SK-N-SH treated with all-trans-retinoic acid at 6 μM for 48 hours (cell line): ENCODE measurements at regions not wholly inside any gene's neighbourhood (a gene's known extent, or its start where the extent isn't known, plus 50 kb on each side); places are given as distances from the start of the nearest gene placed in this dataset.

ENCODE experiments used
- ATAC-seq: fragments of 200-7000 bp; cut with Tn5 transposase; 3 replicates; pipeline ENCODE4 v1.9.1; 2020; ENCODE audit warnings: mild to moderate bottlenecking, moderate library complexity
- ARNTL ChIP-seq: fragments of 450-650 bp; formaldehyde crosslinking; IDR thresholded peaks from 2 replicates; pipeline ENCODE4 v1.5.0; 2020; ENCODE audit warnings: low read depth, mild to moderate bottlenecking, moderate library complexity, borderline replicate concordance
- BACH2 ChIP-seq: fragments of 250-450 bp; sonication (Bioruptor Pico); IDR thresholded peaks from 2 replicates; pipeline ENCODE4 v1.9.0; 2021; ENCODE audit warnings: mild to moderate bottlenecking, borderline replicate concordance
- CSDC2 ChIP-seq: fragments of 250-450 bp; sonication (Bioruptor Pico); IDR thresholded peaks from 2 replicates; pipeline ENCODE4 v1.5.0; 2020; ENCODE audit warnings: mild to moderate bottlenecking, moderate library complexity
- ESRRG ChIP-seq: fragments of 250-450 bp; sonication (Bioruptor Pico); IDR thresholded peaks from 2 replicates; pipeline ENCODE4 v1.6.1; 2021; ENCODE audit warnings: mild to moderate bottlenecking
- GLIS3 ChIP-seq: fragments of 250-450 bp; sonication (Bioruptor Pico); IDR thresholded peaks from 2 replicates; pipeline ENCODE4 v1.5.0; 2020; ENCODE audit warnings: mild to moderate bottlenecking, moderate library complexity
- ISL1 ChIP-seq: fragments of 250-450 bp; sonication (Bioruptor Pico); IDR thresholded peaks from 2 replicates; pipeline ENCODE4 v2.1.2; 2022; ENCODE audit warnings: mild to moderate bottlenecking, moderate library complexity
- OSR1 ChIP-seq: fragments of 250-450 bp; sonication (Bioruptor Pico); IDR thresholded peaks from 2 replicates; pipeline ENCODE4 v1.8.0; 2022; ENCODE audit warnings: moderate library complexity, mild to moderate bottlenecking, inconsistent platforms
- PPARA ChIP-seq: fragments of 250-450 bp; sonication (Bioruptor Pico); IDR thresholded peaks from 2 replicates; pipeline ENCODE4 v1.5.0; 2020; ENCODE audit warnings: mild to moderate bottlenecking, borderline replicate concordance
- RARB ChIP-seq: fragments of 250-450 bp; sonication (Bioruptor Pico); IDR thresholded peaks from 2 replicates; pipeline ENCODE4 v1.8.0; 2021; ENCODE audit warnings: mild to moderate bottlenecking, moderate library complexity
- SNAI2 ChIP-seq: fragments of 250-450 bp; sonication (Bioruptor Pico); IDR thresholded peaks from 2 replicates; pipeline ENCODE4 v1.5.0; 2020; ENCODE audit warnings: mild to moderate bottlenecking, moderate library complexity
- TCF4 ChIP-seq: fragments of 250-450 bp; sonication (Bioruptor Pico); IDR thresholded peaks from 2 replicates; pipeline ENCODE4 v1.8.0; 2021; ENCODE audit warnings: mild to moderate bottlenecking, moderate library complexity, borderline replicate concordance
- TOX ChIP-seq: fragments of 250-450 bp; sonication (Bioruptor Pico); IDR thresholded peaks from 2 replicates; pipeline ENCODE4 v1.8.0; 2021; ENCODE audit warnings: mild to moderate bottlenecking, moderate library complexity, borderline replicate concordance
- ZC3H10 ChIP-seq: fragments of 250-450 bp; sonication (Bioruptor Pico); IDR thresholded peaks from 2 replicates; pipeline ENCODE4 v1.5.1; 2021; ENCODE audit warnings: mild to moderate bottlenecking, moderate library complexity
- ZFP3 ChIP-seq: fragments of 250-450 bp; sonication (Bioruptor Pico); IDR thresholded peaks from 2 replicates; pipeline ENCODE4 v1.5.0; 2020; ENCODE audit warnings: mild to moderate bottlenecking, moderate library complexity
- ZFP30 ChIP-seq: fragments of 450-650 bp; formaldehyde crosslinking; IDR thresholded peaks from 2 replicates; pipeline ENCODE4 v1.5.0; 2022; ENCODE audit warnings: mild to moderate bottlenecking, moderate library complexity
- ZNF565 ChIP-seq: fragments of 450-650 bp; formaldehyde crosslinking; conservative IDR thresholded peaks from 2 replicates; pipeline ENCODE4 v1.5.0; 2020; ENCODE audit warnings: low read depth, mild to moderate bottlenecking, moderate library complexity
- ZNF70 ChIP-seq: fragments of 450-650 bp; formaldehyde crosslinking; IDR thresholded peaks from 2 replicates; pipeline ENCODE4 v1.5.0; 2020; ENCODE audit warnings: mild to moderate bottlenecking, moderate library complexity
- ZNF8 ChIP-seq: fragments of 450-650 bp; formaldehyde crosslinking; IDR thresholded peaks from 2 replicates; pipeline ENCODE4 v1.5.0; 2020; ENCODE audit warnings: mild to moderate bottlenecking, moderate library complexity
- TF ChIP-seq, protein P1 (sequence below): fragments of 250-450 bp; sonication (Bioruptor Pico); IDR thresholded peaks from 2 replicates; pipeline ENCODE4 v1.8.0; 2020; ENCODE audit warnings: mild to moderate bottlenecking, moderate library complexity, borderline replicate concordance
- TF ChIP-seq, protein P2 (sequence below): fragments of 250-450 bp; sonication (Bioruptor Pico); IDR thresholded peaks from 2 replicates; pipeline ENCODE4 v1.5.1; 2021; ENCODE audit warnings: mild to moderate bottlenecking, moderate library complexity
- TF ChIP-seq, protein P3 (sequence below): fragments of 250-450 bp; sonication (Bioruptor Pico); IDR thresholded peaks from 2 replicates; pipeline ENCODE4 v1.8.0; 2021; ENCODE audit warnings: low read depth, mild to moderate bottlenecking, moderate library complexity, borderline replicate concordance
- TF ChIP-seq, protein P4 (sequence below): fragments of 250-450 bp; sonication (Bioruptor Pico); IDR thresholded peaks from 2 replicates; pipeline ENCODE4 v1.5.1; 2020; ENCODE audit warnings: low read depth, mild to moderate bottlenecking, moderate library complexity
- TF ChIP-seq, protein P5 (sequence below): fragments of 250-450 bp; sonication (Bioruptor Pico); IDR thresholded peaks from 2 replicates; pipeline ENCODE4 v1.5.0; 2020; ENCODE audit warnings: mild to moderate bottlenecking, moderate library complexity

DNA sequence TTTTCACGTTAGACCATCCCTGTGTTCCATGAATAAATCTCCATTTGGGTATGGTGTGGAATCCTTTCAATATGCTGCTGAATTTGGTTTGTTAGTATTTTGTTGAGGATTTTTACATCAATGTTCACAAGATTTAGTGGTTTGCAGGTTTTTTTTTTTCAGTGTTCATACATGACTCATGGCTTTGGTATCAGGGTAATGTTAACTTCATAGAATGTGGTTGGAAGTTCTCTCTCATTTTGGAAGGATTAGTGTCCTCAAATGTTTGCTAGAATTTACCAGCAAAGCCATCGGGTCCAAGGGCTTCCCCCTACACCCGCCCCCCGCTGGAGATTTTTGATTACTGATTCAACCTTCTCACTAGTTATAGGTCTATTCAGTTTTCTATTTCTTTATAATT, 398.0 kb downstream of the NXPH1 start:
- no peak for ATAC-seq
- TF ChIP-seq ZNF8 (CRISPR knock-in tag) = no peak
- peak; percentile 45; the same call in 1 of the 2 replicates for TF ChIP-seq ISL1 (CRISPR knock-in tag)
- TF ChIP-seq, protein P1, sequence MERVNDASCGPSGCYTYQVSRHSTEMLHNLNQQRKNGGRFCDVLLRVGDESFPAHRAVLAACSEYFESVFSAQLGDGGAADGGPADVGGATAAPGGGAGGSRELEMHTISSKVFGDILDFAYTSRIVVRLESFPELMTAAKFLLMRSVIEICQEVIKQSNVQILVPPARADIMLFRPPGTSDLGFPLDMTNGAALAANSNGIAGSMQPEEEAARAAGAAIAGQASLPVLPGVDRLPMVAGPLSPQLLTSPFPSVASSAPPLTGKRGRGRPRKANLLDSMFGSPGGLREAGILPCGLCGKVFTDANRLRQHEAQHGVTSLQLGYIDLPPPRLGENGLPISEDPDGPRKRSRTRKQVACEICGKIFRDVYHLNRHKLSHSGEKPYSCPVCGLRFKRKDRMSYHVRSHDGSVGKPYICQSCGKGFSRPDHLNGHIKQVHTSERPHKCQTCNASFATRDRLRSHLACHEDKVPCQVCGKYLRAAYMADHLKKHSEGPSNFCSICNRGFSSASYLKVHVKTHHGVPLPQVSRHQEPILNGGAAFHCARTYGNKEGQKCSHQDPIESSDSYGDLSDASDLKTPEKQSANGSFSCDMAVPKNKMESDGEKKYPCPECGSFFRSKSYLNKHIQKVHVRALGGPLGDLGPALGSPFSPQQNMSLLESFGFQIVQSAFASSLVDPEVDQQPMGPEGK (CRISPR knock-in tag) = no peak

DNA sequence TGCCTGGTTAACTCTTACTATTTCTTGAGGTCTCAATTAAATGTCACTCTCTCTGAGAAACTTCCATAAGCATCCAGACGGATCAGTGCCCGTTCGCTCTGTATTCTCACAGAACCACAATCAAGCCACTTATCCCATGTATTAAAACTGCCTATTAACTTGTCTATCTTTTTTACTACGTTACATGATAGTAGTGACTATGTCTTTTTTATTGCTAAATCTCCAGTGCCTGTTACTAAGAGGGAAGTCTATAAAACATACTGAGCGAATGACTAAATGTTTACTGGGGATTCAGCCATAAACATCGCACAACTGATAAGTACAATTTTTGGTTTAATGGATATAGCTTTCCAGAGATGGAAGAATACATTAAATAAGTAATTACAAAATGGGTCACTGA, 399.9 kb downstream of the NXPH1 start:
- TF ChIP-seq CSDC2 (CRISPR knock-in tag) = no peak
- no peak for TF ChIP-seq TOX (CRISPR knock-in tag)
- no peak for TF ChIP-seq ZC3H10 (CRISPR knock-in tag)
- no peak for TF ChIP-seq SNAI2
- TF ChIP-seq ZNF70 (CRISPR knock-in tag) = no peak
- no peak for TF ChIP-seq OSR1 (CRISPR knock-in tag)
- ATAC-seq = no peak

DNA sequence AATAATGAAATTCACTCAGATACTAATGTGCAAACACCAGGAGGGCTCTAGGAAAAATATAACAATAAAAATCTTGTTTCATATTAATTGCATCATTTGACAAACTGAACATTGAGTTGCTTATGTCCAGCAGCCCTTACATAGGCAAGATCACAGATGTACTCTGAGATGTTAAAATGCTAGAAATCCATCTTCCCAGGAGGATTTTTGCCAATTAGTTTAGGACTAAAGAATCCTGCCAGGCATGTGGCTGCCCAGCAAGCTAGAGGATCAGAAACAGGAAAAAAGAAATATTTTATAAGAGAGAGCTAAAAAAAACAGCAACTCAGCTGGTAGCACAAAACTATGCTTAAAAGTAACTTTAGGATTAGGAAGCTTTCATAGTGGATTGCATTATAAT, 407.8 kb downstream of the NXPH1 start:
- TF ChIP-seq ZFP3 (no peak), GLIS3 (no peak), PPARA (CRISPR knock-in tag) (no peak), ZC3H10 (CRISPR knock-in tag) (no peak), SNAI2 (no peak), TCF4 (no peak), TOX (CRISPR knock-in tag) (no peak), ZFP30 (CRISPR knock-in tag) (no peak)
- TF ChIP-seq, protein P2, sequence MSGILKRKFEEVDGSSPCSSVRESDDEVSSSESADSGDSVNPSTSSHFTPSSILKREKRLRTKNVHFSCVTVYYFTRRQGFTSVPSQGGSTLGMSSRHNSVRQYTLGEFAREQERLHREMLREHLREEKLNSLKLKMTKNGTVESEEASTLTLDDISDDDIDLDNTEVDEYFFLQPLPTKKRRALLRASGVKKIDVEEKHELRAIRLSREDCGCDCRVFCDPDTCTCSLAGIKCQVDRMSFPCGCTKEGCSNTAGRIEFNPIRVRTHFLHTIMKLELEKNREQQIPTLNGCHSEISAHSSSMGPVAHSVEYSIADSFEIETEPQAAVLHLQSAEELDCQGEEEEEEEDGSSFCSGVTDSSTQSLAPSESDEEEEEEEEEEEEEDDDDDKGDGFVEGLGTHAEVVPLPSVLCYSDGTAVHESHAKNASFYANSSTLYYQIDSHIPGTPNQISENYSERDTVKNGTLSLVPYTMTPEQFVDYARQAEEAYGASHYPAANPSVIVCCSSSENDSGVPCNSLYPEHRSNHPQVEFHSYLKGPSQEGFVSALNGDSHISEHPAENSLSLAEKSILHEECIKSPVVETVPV (CRISPR knock-in tag) = no peak
- TF ChIP-seq, protein P1 (CRISPR knock-in tag) = no peak
- TF ChIP-seq, protein P3, sequence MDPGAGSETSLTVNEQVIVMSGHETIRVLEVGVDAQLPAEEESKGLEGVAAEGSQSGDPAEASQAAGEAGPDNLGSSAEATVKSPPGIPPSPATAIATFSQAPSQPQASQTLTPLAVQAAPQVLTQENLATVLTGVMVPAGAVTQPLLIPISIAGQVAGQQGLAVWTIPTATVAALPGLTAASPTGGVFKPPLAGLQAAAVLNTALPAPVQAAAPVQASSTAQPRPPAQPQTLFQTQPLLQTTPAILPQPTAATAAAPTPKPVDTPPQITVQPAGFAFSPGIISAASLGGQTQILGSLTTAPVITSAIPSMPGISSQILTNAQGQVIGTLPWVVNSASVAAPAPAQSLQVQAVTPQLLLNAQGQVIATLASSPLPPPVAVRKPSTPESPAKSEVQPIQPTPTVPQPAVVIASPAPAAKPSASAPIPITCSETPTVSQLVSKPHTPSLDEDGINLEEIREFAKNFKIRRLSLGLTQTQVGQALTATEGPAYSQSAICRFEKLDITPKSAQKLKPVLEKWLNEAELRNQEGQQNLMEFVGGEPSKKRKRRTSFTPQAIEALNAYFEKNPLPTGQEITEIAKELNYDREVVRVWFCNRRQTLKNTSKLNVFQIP (CRISPR knock-in tag) = no peak
- TF ChIP-seq, protein P4, sequence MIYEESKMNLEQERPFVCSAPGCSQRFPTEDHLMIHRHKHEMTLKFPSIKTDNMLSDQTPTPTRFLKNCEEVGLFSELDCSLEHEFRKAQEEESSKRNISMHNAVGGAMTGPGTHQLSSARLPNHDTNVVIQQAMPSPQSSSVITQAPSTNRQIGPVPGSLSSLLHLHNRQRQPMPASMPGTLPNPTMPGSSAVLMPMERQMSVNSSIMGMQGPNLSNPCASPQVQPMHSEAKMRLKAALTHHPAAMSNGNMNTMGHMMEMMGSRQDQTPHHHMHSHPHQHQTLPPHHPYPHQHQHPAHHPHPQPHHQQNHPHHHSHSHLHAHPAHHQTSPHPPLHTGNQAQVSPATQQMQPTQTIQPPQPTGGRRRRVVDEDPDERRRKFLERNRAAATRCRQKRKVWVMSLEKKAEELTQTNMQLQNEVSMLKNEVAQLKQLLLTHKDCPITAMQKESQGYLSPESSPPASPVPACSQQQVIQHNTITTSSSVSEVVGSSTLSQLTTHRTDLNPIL = no peak
- TF ChIP-seq, protein P5, sequence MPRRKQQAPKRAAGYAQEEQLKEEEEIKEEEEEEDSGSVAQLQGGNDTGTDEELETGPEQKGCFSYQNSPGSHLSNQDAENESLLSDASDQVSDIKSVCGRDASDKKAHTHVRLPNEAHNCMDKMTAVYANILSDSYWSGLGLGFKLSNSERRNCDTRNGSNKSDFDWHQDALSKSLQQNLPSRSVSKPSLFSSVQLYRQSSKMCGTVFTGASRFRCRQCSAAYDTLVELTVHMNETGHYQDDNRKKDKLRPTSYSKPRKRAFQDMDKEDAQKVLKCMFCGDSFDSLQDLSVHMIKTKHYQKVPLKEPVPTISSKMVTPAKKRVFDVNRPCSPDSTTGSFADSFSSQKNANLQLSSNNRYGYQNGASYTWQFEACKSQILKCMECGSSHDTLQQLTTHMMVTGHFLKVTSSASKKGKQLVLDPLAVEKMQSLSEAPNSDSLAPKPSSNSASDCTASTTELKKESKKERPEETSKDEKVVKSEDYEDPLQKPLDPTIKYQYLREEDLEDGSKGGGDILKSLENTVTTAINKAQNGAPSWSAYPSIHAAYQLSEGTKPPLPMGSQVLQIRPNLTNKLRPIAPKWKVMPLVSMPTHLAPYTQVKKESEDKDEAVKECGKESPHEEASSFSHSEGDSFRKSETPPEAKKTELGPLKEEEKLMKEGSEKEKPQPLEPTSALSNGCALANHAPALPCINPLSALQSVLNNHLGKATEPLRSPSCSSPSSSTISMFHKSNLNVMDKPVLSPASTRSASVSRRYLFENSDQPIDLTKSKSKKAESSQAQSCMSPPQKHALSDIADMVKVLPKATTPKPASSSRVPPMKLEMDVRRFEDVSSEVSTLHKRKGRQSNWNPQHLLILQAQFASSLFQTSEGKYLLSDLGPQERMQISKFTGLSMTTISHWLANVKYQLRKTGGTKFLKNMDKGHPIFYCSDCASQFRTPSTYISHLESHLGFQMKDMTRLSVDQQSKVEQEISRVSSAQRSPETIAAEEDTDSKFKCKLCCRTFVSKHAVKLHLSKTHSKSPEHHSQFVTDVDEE (CRISPR knock-in tag) = no peak
- no peak for ATAC-seq

DNA sequence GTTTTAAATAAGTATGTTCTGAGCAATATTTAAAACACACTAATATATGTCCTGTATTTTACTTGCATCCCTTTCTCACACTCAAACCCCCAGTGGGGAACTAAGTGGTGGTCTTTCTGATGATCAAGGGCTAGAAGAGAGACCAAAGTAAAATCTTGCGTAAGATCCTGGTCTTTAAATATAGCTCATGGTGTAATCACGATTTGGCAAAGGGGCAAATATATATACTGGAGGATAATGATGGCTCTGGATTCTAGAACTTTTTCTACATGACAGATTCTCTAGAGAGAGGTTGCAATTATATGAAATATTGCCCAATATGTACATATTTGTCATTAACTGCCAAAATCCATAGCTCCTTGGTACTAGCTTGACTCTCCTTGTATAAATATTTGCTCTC, 438.3 kb downstream of the NXPH1 start:
- no peak for ATAC-seq
- no peak for TF ChIP-seq ZC3H10 (CRISPR knock-in tag)
- TF ChIP-seq ZFP30 (CRISPR knock-in tag) = no peak
- TF ChIP-seq, protein P4 = no peak
- TF ChIP-seq, protein P3 (CRISPR knock-in tag) = no peak
- TF ChIP-seq TOX (CRISPR knock-in tag) = no peak
- TF ChIP-seq SNAI2 = no peak
- TF ChIP-seq ZFP3 = no peak
- TF ChIP-seq ZNF565 (CRISPR knock-in tag) = no peak
- no peak for TF ChIP-seq ARNTL (CRISPR knock-in tag)
- TF ChIP-seq ESRRG = no peak
- TF ChIP-seq RARB (CRISPR knock-in tag) = no peak
- TF ChIP-seq TCF4 = no peak
- TF ChIP-seq BACH2 (CRISPR knock-in tag) = no peak
- no peak for TF ChIP-seq PPARA (CRISPR knock-in tag)
